ENCODE measurements at regions not wholly inside any gene's neighbourhood (a gene's known extent, or its start where the extent isn't known, plus 50 kb on each side); places are given as distances from the start of the nearest gene placed in this dataset.

DNA sequence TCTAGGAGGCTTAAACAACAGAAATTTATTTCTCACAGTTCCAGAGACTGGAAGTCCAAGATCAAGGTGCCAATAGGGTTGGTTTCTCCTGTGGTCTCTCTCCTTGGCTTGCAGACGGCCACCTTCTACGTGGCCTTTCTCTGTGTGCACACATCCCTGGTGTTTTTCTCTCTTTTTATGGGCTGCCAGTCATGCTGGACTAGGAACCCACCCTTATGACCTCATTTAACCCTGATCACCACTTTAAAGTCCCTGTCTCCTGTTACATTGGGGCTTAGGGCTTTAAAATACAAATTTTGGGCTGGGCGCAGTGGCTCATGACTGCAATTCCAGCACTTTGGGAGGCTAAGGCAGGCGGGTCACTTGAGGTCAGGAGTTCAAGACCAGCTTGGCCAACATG is 157.1 kb downstream of the TLE1 start:
- no peaks in the 10 kb centered on the region for H3K27me3 ChIP-seq (ENCODE audit: control insufficient read depth, insufficient read depth, low read length)
- H3K4me1 ChIP-seq (ENCODE audit: control insufficient read depth, insufficient read depth, low read length) = peaks cover 22% of the 10 kb centered on the region; the same call in 1 of the 2 replicates
- H3K36me3 ChIP-seq (ENCODE audit: control insufficient read depth, insufficient read depth, low read length) = no peaks in the 10 kb centered on the region
- H3K4me3 ChIP-seq (ENCODE audit: low read depth, low read length) = no peak overlapping the region
- H3K27ac ChIP-seq (ENCODE audit: low read depth, low read length) = no peak overlapping the region
- no peaks in the 10 kb centered on the region for H3K9me3 ChIP-seq (ENCODE audit: control insufficient read depth, insufficient read depth, low read length)
- no peak overlapping the region for H3K9ac ChIP-seq (ENCODE audit: low read depth, low read length)

DNA sequence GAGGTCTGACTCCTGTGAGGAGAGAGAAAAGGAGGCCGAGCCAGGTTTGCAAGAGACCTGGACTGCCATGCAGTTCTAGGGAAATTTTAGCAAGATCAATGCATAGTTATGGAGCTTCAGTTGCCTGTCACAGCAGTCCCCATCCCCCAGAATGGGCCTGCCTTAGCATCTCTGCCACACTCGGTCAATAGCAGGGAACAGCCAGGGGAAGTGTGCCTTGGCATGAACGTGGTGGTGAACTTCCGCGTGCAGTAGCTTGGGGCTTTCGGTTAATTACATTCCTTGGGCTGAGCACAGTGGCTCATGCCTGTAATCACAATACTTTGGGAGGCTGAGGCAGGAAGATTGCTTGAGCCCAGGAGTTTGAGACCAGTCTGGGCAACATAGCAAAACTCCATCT is 157.8 kb downstream of the TLE1 start:
- Histone ChIP-seq H3K4me3 (ENCODE audit: low read depth, low read length) (no peak overlapping the region), H3K9me3 (ENCODE audit: control insufficient read depth, insufficient read depth, low read length) (no peaks in the 10 kb centered on the region), H3K4me1 (ENCODE audit: control insufficient read depth, insufficient read depth, low read length) (peaks cover 22% of the 10 kb centered on the region; the same call in 1 of the 2 replicates), H3K27ac (ENCODE audit: low read depth, low read length) (no peak overlapping the region), H3K36me3 (ENCODE audit: control insufficient read depth, insufficient read depth, low read length) (no peaks in the 10 kb centered on the region), H3K9ac (ENCODE audit: low read depth, low read length) (no peak overlapping the region), H3K27me3 (ENCODE audit: control insufficient read depth, insufficient read depth, low read length) (no peaks in the 10 kb centered on the region)

DNA sequence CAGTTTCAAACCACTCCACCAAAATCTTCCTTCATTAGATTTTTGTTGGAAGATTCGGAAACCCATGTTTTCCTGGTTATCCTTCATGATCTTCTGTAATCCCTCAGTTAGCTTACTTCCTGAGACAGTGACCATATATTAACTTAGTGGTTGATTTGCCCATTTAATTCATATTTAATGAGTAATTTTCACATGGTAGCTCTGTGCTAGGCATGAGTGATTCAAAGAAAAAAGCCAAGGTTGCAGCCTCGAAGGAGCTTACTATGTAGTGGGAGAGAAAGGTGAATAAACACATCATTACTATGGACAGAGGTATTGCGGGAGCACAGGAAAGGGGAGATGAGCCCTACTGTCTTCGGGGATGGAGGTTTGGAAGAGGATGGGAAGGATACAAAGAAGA is 158.5 kb downstream of the TLE1 start:
- Histone ChIP-seq H3K4me1 (ENCODE audit: control insufficient read depth, insufficient read depth, low read length) (peaks cover 19% of the 10 kb centered on the region; the same call in 1 of the 2 replicates), H3K4me3 (ENCODE audit: low read depth, low read length) (no peak overlapping the region), H3K27ac (ENCODE audit: low read depth, low read length) (no peak overlapping the region), H3K27me3 (ENCODE audit: control insufficient read depth, insufficient read depth, low read length) (no peaks in the 10 kb centered on the region), H3K9ac (ENCODE audit: low read depth, low read length) (no peak overlapping the region), H3K36me3 (ENCODE audit: control insufficient read depth, insufficient read depth, low read length) (no peaks in the 10 kb centered on the region), H3K9me3 (ENCODE audit: control insufficient read depth, insufficient read depth, low read length) (no peaks in the 10 kb centered on the region)

DNA sequence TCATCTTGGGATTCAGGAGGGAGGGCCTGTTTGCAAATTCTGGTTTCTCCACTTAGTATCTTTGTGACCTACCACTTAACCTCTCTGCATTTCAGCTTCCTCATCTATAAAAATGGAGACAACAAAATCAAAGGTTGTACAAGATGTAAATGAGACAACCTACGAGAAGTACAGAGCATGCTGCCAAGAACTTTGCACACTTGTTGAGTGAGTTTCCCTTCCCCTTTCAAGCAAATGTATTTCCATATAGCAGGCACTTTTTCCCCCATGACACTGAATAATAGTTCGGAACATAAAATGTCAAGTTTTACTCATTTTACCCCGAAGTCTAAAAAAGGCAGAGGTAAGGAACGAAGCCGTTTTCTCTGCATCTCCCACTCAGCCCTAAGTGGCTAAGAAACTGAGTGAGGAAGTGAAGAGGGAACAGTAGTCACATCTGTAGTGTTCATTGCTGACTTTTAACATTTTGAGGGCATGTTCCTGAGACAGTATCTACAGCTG is 159.0 kb downstream of the TLE1 start:
- no peak overlapping the region for H3K4me3 ChIP-seq (ENCODE audit: low read depth, low read length)
- peaks cover 15% of the 10 kb centered on the region; the same call in 1 of the 2 replicates for H3K4me1 ChIP-seq (ENCODE audit: control insufficient read depth, insufficient read depth, low read length)
- no peaks in the 10 kb centered on the region for H3K9me3 ChIP-seq (ENCODE audit: control insufficient read depth, insufficient read depth, low read length)
- no peak overlapping the region for H3K9ac ChIP-seq (ENCODE audit: low read depth, low read length)
- no peaks in the 10 kb centered on the region for H3K36me3 ChIP-seq (ENCODE audit: control insufficient read depth, insufficient read depth, low read length)
- H3K27ac ChIP-seq (ENCODE audit: low read depth, low read length) = no peak overlapping the region
- no peaks in the 10 kb centered on the region for H3K27me3 ChIP-seq (ENCODE audit: control insufficient read depth, insufficient read depth, low read length)

DNA sequence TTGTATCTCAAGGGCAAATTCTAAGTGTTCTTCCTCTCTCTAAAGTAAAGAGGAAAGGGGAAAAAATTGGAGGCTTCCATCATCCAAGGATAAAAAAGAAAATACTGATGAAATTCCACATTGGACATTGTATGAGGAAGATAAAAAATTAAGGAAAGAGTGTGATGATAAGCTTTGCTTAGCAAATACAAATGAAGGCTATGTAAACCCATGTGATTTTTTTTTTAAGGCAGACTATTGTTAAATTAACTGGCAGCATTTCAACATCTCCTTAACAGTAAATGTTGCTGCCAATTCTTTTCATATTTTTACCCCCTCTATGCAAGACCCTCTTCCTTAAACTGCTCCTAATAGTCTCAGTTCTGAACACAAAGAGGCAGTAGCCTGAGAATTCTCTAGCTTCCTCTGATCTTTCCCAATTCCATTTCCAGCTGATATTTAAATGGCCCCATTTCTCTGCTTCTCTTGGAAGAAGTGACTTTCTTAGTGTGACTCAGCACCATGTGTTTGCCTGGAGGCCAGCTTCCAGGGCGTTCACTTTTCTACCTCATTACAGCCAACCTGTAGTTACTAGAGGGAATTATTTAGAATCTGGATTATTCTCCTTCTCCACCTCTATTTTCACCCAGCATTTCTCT is 159.7 kb downstream of the TLE1 start:
- Histone ChIP-seq H3K9me3 (ENCODE audit: control insufficient read depth, insufficient read depth, low read length) (no peaks in the 10 kb centered on the region), H3K27me3 (ENCODE audit: control insufficient read depth, insufficient read depth, low read length) (no peaks in the 10 kb centered on the region), H3K9ac (ENCODE audit: low read depth, low read length) (no peak overlapping the region), H3K4me1 (ENCODE audit: control insufficient read depth, insufficient read depth, low read length) (peaks cover 15% of the 10 kb centered on the region; the same call in 1 of the 2 replicates), H3K27ac (ENCODE audit: low read depth, low read length) (no peak overlapping the region), H3K4me3 (ENCODE audit: low read depth, low read length) (no peak overlapping the region), H3K36me3 (ENCODE audit: control insufficient read depth, insufficient read depth, low read length) (no peaks in the 10 kb centered on the region)

DNA sequence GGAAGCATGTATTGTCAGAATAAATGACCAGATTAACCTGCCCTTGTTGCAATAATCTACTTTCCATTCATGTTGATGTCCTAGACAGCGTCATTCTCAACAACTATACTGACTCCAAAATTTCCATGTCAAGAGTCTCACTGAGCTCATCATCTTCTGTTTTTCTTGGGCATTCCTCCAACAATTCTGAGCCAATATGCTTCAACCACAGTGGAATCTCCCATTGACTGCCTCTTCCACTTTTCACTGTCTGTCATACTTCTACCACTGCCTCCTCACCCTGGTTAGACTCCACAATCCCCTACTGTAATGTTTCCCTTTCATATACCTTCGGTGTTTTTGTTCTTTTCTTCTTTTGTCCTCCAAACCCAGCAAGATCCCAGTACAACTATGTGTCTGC is 162.8 kb downstream of the TLE1 start:
- Histone ChIP-seq H3K9me3 (ENCODE audit: control insufficient read depth, insufficient read depth, low read length) (no peaks in the 10 kb centered on the region), H3K27me3 (ENCODE audit: control insufficient read depth, insufficient read depth, low read length) (no peaks in the 10 kb centered on the region), H3K4me1 (ENCODE audit: control insufficient read depth, insufficient read depth, low read length) (0 out of 2 replicates have a peak, but pooled peaks cover 3% of the 10 kb centered on the region), H3K4me3 (ENCODE audit: low read depth, low read length) (no peak overlapping the region), H3K9ac (ENCODE audit: low read depth, low read length) (no peak overlapping the region), H3K36me3 (ENCODE audit: control insufficient read depth, insufficient read depth, low read length) (no peaks in the 10 kb centered on the region), H3K27ac (ENCODE audit: low read depth, low read length) (no peak overlapping the region)

DNA sequence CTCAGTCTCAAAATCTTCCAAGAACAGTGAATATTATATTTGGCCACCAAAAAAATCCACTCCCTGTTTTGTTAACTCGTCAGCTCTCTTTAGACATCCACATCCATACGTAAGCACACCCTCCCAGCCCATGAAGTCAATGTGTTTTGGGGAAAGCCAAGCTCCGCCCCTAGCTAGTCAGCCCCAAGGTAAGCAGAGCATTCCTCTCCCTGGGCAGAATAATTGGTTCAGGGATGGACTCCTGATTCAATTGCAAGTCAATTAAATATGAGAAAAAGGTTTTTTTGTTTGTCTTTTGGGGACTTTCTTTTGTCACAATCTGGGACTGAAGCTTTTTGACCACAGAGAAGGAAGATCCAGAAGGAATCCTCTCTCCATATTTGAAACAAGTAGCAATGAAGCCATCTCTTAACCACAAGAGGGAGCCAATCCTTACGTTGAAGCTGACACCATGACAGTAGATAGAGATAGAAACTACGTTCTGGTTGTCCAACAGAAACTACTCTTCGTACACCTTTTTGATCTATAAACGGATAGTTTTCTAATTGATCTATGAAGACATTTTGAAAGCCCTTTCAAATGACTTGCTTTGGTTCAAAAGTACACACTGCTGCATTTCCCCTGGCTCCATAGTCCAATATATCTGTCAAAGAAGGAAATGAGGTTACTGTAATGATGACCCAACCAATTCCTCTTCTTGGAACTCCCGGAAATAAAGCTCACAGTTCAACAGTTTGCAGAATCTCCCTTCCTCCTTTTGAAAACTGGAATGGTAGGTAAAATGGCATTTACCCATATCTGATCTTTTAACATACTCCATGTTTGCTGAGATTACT is 166.4 kb downstream of the TLE1 start:
- Histone ChIP-seq H3K9ac (ENCODE audit: low read depth, low read length) (no peak overlapping the region), H3K27ac (ENCODE audit: low read depth, low read length) (no peak overlapping the region), H3K36me3 (ENCODE audit: control insufficient read depth, insufficient read depth, low read length) (no peaks in the 10 kb centered on the region), H3K27me3 (ENCODE audit: control insufficient read depth, insufficient read depth, low read length) (no peaks in the 10 kb centered on the region), H3K4me3 (ENCODE audit: low read depth, low read length) (no peak overlapping the region), H3K4me1 (ENCODE audit: control insufficient read depth, insufficient read depth, low read length) (no peaks in the 10 kb centered on the region), H3K9me3 (ENCODE audit: control insufficient read depth, insufficient read depth, low read length) (no peaks in the 10 kb centered on the region)

DNA sequence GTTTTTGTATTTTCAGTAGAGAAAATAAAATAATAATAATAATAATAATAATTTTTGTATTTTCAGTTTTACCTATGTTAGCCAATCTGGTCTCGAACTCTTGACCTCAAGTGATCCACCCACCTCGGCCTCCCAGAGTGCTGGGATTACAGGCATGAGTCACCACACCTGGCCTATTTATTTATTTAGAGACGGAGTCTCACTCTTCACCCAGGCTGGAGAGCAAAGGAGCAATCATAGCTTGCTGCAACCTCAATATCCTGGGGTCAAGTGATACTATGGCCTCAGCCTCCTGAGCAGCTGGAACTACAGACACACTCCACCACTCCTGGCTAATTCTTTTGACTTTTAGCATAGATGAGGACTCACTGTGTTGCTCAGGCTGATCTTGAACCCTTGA is 167.5 kb downstream of the TLE1 start:
- no peak overlapping the region for H3K9ac ChIP-seq (ENCODE audit: low read depth, low read length)
- H3K27me3 ChIP-seq (ENCODE audit: control insufficient read depth, insufficient read depth, low read length) = no peaks in the 10 kb centered on the region
- no peak overlapping the region for H3K4me3 ChIP-seq (ENCODE audit: low read depth, low read length)
- no peaks in the 10 kb centered on the region for H3K4me1 ChIP-seq (ENCODE audit: control insufficient read depth, insufficient read depth, low read length)
- H3K36me3 ChIP-seq (ENCODE audit: control insufficient read depth, insufficient read depth, low read length) = no peaks in the 10 kb centered on the region
- H3K27ac ChIP-seq (ENCODE audit: low read depth, low read length) = no peak overlapping the region
- no peaks in the 10 kb centered on the region for H3K9me3 ChIP-seq (ENCODE audit: control insufficient read depth, insufficient read depth, low read length)

DNA sequence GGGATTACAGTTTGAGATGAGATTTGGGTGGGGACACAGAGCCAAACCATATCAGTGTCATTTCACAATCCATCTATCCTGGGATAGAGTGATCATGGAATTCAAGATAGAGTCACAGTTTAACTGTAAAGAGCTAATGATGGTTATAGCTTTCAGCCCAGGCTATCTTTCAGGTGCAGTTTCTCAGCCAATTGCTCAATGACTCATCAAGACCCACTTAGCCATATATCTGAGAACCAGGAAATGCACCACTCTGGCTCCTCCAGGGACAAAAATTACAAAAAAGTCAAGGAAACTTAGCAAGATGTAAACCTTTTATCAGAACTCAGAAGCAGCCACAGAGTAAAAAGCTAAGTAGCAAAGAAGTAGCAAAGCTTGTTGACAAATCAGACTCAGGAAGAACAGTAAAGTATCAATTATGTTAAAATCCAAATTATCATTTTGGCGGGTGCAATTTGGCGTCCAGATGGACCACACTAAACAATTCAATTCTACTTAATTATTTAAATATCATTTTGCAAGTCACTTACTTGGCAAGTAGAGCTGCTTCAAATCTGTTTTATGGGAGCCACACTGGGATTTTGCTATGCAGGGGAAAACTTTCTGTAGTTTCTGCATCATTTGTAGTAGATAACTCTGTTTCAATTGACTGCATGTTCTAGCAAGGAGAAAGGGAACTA is 169.4 kb downstream of the TLE1 start:
- H3K9ac ChIP-seq (ENCODE audit: low read depth, low read length) = no peak overlapping the region
- no peaks in the 10 kb centered on the region for H3K9me3 ChIP-seq (ENCODE audit: control insufficient read depth, insufficient read depth, low read length)
- no peaks in the 10 kb centered on the region for H3K27me3 ChIP-seq (ENCODE audit: control insufficient read depth, insufficient read depth, low read length)
- H3K4me1 ChIP-seq (ENCODE audit: control insufficient read depth, insufficient read depth, low read length) = no peaks in the 10 kb centered on the region
- H3K27ac ChIP-seq (ENCODE audit: low read depth, low read length) = no peak overlapping the region
- no peaks in the 10 kb centered on the region for H3K36me3 ChIP-seq (ENCODE audit: control insufficient read depth, insufficient read depth, low read length)
- H3K4me3 ChIP-seq (ENCODE audit: low read depth, low read length) = no peak overlapping the region

DNA sequence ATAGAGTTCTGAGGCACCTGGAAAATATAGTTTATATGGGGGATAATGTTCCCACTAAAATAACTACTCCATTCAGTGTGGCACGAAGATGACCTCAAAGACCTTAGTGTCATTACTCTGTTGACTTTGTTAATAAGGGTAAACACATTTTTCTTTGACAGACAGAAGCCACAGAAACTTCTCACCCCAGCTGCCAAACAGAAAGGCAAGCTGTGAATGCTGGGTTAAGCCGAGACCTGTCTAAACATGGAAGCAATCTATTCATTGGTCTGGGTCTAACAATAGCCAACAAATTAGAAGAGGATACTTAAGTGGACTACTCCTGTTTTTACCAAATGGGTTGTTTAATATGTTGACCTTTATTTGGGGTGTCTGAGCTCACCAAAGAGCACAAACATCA is 171.4 kb downstream of the TLE1 start:
- Histone ChIP-seq H3K9ac (ENCODE audit: low read depth, low read length) (no peak overlapping the region), H3K9me3 (ENCODE audit: control insufficient read depth, insufficient read depth, low read length) (no peaks in the 10 kb centered on the region), H3K4me3 (ENCODE audit: low read depth, low read length) (no peak overlapping the region), H3K36me3 (ENCODE audit: control insufficient read depth, insufficient read depth, low read length) (no peaks in the 10 kb centered on the region), H3K27ac (ENCODE audit: low read depth, low read length) (no peak overlapping the region), H3K4me1 (ENCODE audit: control insufficient read depth, insufficient read depth, low read length) (no peaks in the 10 kb centered on the region), H3K27me3 (ENCODE audit: control insufficient read depth, insufficient read depth, low read length) (no peaks in the 10 kb centered on the region)

DNA sequence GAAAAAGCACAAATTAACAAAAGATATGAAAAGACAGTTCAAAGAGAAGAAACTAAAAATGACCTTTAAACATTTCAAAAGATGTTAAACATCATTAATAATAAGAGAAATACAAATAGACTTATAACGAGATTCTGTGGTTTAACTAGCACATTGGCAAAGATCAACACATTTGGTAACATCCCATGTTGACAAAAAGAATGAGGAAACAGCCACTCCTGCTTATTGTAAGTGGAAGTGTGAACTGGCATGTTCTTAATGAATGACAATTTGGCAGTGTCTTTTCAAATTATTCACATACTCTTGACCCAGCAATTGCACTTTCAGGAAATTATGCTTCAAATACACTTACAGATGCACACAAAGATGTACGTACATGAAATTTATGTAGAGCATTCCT is 176.3 kb downstream of the TLE1 start:
- Histone ChIP-seq H3K27ac (ENCODE audit: low read depth, low read length) (no peak overlapping the region), H3K4me3 (ENCODE audit: low read depth, low read length) (no peak overlapping the region), H3K36me3 (ENCODE audit: control insufficient read depth, insufficient read depth, low read length) (no peaks in the 10 kb centered on the region), H3K4me1 (ENCODE audit: control insufficient read depth, insufficient read depth, low read length) (no peaks in the 10 kb centered on the region), H3K9ac (ENCODE audit: low read depth, low read length) (no peak overlapping the region), H3K27me3 (ENCODE audit: control insufficient read depth, insufficient read depth, low read length) (no peaks in the 10 kb centered on the region), H3K9me3 (ENCODE audit: control insufficient read depth, insufficient read depth, low read length) (peaks cover 3% of the 10 kb centered on the region; the same call in 1 of the 2 replicates)
